Esophagus mucosa (tissue), 1 donor: ENCODE measurements at regions not wholly inside any gene's neighbourhood (a gene's known extent, or its start where the extent isn't known, plus 50 kb on each side); places are given as distances from the start of the nearest gene placed in this dataset.

ENCODE experiments used
- ATAC-seq: fragments of 200-7000 bp; cut with Tn5 transposase; one replicate; pipeline ENCODE4 v1.9.1; 2020
- donor health status: DM: yes; HTN: yes; CAD: no.

- ATAC-seq = no peak
Observed at GRCh38 chr3:79846148-79846933, 78.5 kb upstream of the ROBO1 start.

- no peak for ATAC-seq
Observed at GRCh38 chr3:79845546-79845945, 77.7 kb upstream of the ROBO1 start.

GRCh38 chr3:79844176-79844575 lies 76.4 kb upstream of the ROBO1 start:
- ATAC-seq = no peak

GRCh38 chr3:79843180-79843579 lies 75.4 kb upstream of the ROBO1 start:
- no peak for ATAC-seq

- no peak for ATAC-seq
Observed at GRCh38 chr3:79835701-79836100, 67.9 kb upstream of the ROBO1 start.

- ATAC-seq = no peak
Observed at GRCh38 chr3:79824166-79824565, 56.4 kb upstream of the ROBO1 start.

GRCh38 chr3:79822076-79822475 lies 54.3 kb upstream of the ROBO1 start:
- ATAC-seq = no peak

GRCh38 chr3:79820089-79820488 lies 52.3 kb upstream of the ROBO1 start:
- ATAC-seq = no peak

GRCh38 chr3:79818015-79818414 lies 50.2 kb upstream of the ROBO1 start:
- no peak for ATAC-seq
